ENCODE measurements at regions not wholly inside any gene's neighbourhood (a gene's known extent, or its start where the extent isn't known, plus 50 kb on each side); places are given as distances from the start of the nearest gene placed in this dataset.

GRCh38 chr7:82494420-82494819, 50.8 kb upstream of the CACNA2D1 start:
- H3K36me3 ChIP-seq (replicated peaks in 1 of 2; ENCODE audit: control insufficient read depth in 1 of 2, insufficient read depth in 2 of 2, low read length in 2 of 2) = no peaks in the 10 kb centered on the region
- no peak overlapping the region for H3K4me2 ChIP-seq (replicated peaks; ENCODE audit: extremely low read depth, low read length, poor library complexity, severe bottlenecking)
- Mint-ChIP-seq H3K36me3 (no peaks in the 10 kb centered on the region), H3K9me3 (peaks cover 2 to 16% (median 5%) of the 10 kb centered on the region in 7 donors), H3K4me1 (no peaks in the 10 kb centered on the region), H3K27me3 (ENCODE audit: low read depth in 3 of 3) (no peaks in the 10 kb centered on the region), H3K27ac (no peak overlapping the region), H3K4me3 (no peak overlapping the region)
- H3K27me3 ChIP-seq (ENCODE audit: control insufficient read depth in 2 of 2, insufficient read depth in 2 of 2, low read length in 2 of 2) = no peaks in the 10 kb centered on the region
- intact Hi-C loops (cut with micrococcal nuclease) = no loop called here
- no peaks in the 10 kb centered on the region for H3K4me1 ChIP-seq (ENCODE audit: control insufficient read depth in 1 of 2, insufficient read depth in 2 of 2, low read length in 2 of 2)
- TF ChIP-seq CTCF (IDR thresholded peaks at IDR 0.05) = no peak
- WGBS (ENCODE audit: insufficient coverage) = no CpG with 5 or more reads among the region's 1 CpG
- no peak overlapping the region for H3K4me3 ChIP-seq (replicated peaks in 1 of 3; ENCODE audit: low read depth in 2 of 3, low read length in 3 of 3)
- no peaks in the 10 kb centered on the region for H4K20me1 ChIP-seq (ENCODE audit: insufficient read depth, low read length)
- no peak overlapping the region for H3K27ac ChIP-seq (ENCODE audit: low read depth in 1 of 2, low read length in 2 of 2)
- DNase-seq = no peak
- no peak overlapping the region for H2AFZ ChIP-seq (ENCODE audit: insufficient read depth, low read depth, low read length, poor library complexity, severe bottlenecking)
- H3K79me2 ChIP-seq (ENCODE audit: insufficient read depth, low read length) = no peaks in the 10 kb centered on the region
- H3K9me3 ChIP-seq (replicated peaks in 1 of 2; ENCODE audit: control insufficient read depth in 1 of 2, insufficient read depth in 1 of 2, low read length in 2 of 2) = peaks cover 0 to 10% of the 10 kb centered on the region in 2 donors
- no peak overlapping the region for H3K9ac ChIP-seq (ENCODE audit: insufficient read depth, low read length, poor library complexity, severe bottlenecking)
